Smooth muscle cell (in vitro differentiated cells): ENCODE measurements at regions not wholly inside any gene's neighbourhood (a gene's known extent, or its start where the extent isn't known, plus 50 kb on each side); places are given as distances from the start of the nearest gene placed in this dataset.

ENCODE experiments used
- DNase-seq: peaks from one replicate; lab custom pipeline; 2025; ENCODE audit not compliant: unreplicated experiment; lab: John Stamatoyannopoulos, UW
- H2AFZ ChIP-seq: fragments of 200-600 bp; sonication (generic); 2 replicates; pipeline ENCODE4 v1.6.0; 2016; ENCODE audit warnings: antibody characterized with exemption, low read depth, mild to moderate bottlenecking
- H3F3A ChIP-seq: fragments of 200-600 bp; sonication (generic); 2 replicates; pipeline ENCODE4 v1.6.0; 2017; ENCODE audit warnings: antibody characterized with exemption, low read depth
- H3K27ac ChIP-seq: fragments of 200-600 bp; sonication (generic); 2 replicates; pipeline ENCODE4 v1.5.1; 2016; ENCODE audit warnings: low read depth, mild to moderate bottlenecking
- H3K27me3 ChIP-seq: fragments of 200-600 bp; sonication (generic); 2 replicates; pipeline ENCODE4 v1.6.1; 2016; ENCODE audit warnings: low read depth, mild to moderate bottlenecking
- H3K36me3 ChIP-seq: fragments of 200-600 bp; sonication (generic); 2 replicates; pipeline ENCODE4 v1.5.1; 2016; ENCODE audit warnings: low read depth
- H3K4me1 ChIP-seq: fragments of 200-600 bp; sonication (generic); 2 replicates; pipeline ENCODE4 v1.5.1; 2016; ENCODE audit warnings: low read depth
- H3K4me2 ChIP-seq: fragments of 200-600 bp; sonication (generic); 2 replicates; pipeline ENCODE4 v1.6.0; 2016; ENCODE audit warnings: mild to moderate bottlenecking
- H3K4me3 ChIP-seq: fragments of 200-600 bp; sonication (generic); 2 replicates; pipeline ENCODE4 v1.5.1; 2016; ENCODE audit warnings: mild to moderate bottlenecking
- H3K79me2 ChIP-seq: fragments of 200-600 bp; sonication (generic); 2 replicates; pipeline ENCODE4 v1.6.0; 2016; ENCODE audit warnings: low read depth, mild to moderate bottlenecking
- H3K9ac ChIP-seq: fragments of 200-600 bp; sonication (generic); 2 replicates; pipeline ENCODE4 v1.6.0; 2016; ENCODE audit warnings: low read depth
- H3K9me3 ChIP-seq: fragments of 200-600 bp; sonication (generic); replicated peaks from 2 replicates; pipeline ENCODE4 v1.5.1; 2016; ENCODE audit warnings: low read depth
- H4K20me1 ChIP-seq: fragments of 200-600 bp; sonication (generic); 2 replicates; pipeline ENCODE4 v1.6.0; 2016; ENCODE audit warnings: low read depth
- WGBS: methylation state at CpG from one replicate; pipeline ENCODE4 v1.1.7; 2016; ENCODE audit warnings: low lambda C conversion rate; 5-methylcytosine and 5-hydroxymethylcytosine counted together
- TF ChIP-seq, protein P1 (sequence below): fragments of 200-600 bp; sonication (generic); IDR thresholded peaks from 2 replicates; pipeline ENCODE4 v1.5.1; 2017; ENCODE audit warnings: borderline replicate concordance, mild to moderate bottlenecking, antibody characterized with exemption; ENCODE audit not compliant: insufficient read depth, poor library complexity, severe bottlenecking

DNA sequence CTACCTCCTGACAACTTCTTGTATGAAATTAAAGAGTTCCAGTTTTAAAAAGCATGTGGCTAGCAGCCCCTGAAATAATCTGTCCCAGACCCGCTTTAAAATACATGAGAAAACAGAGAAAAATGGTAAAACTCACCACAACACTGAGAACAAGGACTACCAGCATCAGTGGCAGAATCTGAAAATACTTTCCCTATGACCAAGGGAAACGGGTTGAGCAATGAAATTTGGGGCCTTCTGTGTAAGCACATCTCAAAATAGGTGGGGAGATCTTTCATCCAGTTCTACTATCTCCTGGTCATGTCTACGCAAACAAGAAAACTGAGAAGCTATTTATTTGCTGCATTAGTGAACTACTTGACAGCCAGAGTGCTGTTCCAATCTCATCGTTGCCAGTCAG, 172.3 kb downstream of the LNPK start:
- Histone ChIP-seq H3K4me2 (no peak overlapping the region), H3K9me3 (no peaks in the 10 kb centered on the region), H3K4me3 (no peak overlapping the region), H3K9ac (no peak overlapping the region), H2AFZ (no peak overlapping the region), H4K20me1 (no peaks in the 10 kb centered on the region), H3K79me2 (no peaks in the 10 kb centered on the region), H3K27ac (no peak overlapping the region), H3K4me1 (no peaks in the 10 kb centered on the region), H3K27me3 (no peaks in the 10 kb centered on the region), H3F3A (no peaks in the 10 kb centered on the region), H3K36me3 (no peaks in the 10 kb centered on the region)
- no peak for DNase-seq
- 88% methylated on average over 4 of the region's 4 CpGs for WGBS
- TF ChIP-seq, protein P1, sequence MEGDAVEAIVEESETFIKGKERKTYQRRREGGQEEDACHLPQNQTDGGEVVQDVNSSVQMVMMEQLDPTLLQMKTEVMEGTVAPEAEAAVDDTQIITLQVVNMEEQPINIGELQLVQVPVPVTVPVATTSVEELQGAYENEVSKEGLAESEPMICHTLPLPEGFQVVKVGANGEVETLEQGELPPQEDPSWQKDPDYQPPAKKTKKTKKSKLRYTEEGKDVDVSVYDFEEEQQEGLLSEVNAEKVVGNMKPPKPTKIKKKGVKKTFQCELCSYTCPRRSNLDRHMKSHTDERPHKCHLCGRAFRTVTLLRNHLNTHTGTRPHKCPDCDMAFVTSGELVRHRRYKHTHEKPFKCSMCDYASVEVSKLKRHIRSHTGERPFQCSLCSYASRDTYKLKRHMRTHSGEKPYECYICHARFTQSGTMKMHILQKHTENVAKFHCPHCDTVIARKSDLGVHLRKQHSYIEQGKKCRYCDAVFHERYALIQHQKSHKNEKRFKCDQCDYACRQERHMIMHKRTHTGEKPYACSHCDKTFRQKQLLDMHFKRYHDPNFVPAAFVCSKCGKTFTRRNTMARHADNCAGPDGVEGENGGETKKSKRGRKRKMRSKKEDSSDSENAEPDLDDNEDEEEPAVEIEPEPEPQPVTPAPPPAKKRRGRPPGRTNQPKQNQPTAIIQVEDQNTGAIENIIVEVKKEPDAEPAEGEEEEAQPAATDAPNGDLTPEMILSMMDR, result no peak

DNA sequence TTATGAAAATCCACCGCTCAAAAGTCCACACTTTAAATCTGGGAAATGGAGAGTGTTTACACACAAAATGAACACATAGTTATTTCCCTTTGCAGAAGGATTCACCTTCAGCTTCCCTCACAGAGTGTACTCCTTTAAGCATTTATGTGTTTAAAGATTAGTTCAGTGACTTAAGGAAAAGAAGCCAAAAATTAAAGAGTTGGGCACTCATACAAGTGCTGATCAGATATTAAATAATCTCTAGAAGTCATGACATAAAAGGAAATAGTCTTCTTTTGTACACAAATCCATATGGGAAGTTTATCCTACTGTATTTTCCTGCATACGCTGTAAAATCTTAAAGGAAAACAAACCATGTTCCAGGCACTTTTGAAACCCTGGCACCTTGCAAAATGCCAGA, 174.2 kb downstream of the LNPK start:
- Histone ChIP-seq H4K20me1 (no peaks in the 10 kb centered on the region), H3K9ac (no peak overlapping the region), H3K4me3 (no peak overlapping the region), H3K27me3 (no peaks in the 10 kb centered on the region), H3K79me2 (no peaks in the 10 kb centered on the region), H3K9me3 (no peaks in the 10 kb centered on the region), H3F3A (no peaks in the 10 kb centered on the region), H3K36me3 (no peaks in the 10 kb centered on the region), H2AFZ (no peak overlapping the region), H3K4me1 (peaks cover 5% of the 10 kb centered on the region), H3K4me2 (no peak overlapping the region), H3K27ac (no peak overlapping the region)
- 69% methylated on average over 2 of the region's 2 CpGs for WGBS
- no peak for DNase-seq
- TF ChIP-seq, protein P1, result no peak

DNA sequence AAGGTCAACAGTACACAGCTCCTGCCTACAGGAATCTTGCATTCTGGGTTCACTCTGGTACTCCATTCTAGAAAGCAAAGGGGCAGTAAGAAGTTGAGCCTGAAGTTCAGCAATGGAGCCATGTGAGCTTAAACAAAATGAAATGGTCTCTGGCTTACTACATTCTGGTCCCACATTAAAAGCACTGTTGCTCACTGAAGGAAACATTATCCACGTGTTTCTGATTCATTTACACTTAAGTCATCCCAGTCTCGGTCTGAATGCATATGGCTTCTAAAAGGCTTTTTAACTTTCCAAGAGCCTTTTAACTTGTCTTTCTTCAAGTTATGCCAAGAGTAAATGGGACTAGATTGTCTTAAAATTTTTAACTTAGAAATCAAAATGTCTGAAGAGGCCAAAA, 177.8 kb downstream of the LNPK start:
- Histone ChIP-seq H3K9ac (no peak overlapping the region), H3K27ac (no peak overlapping the region), H3K9me3 (no peaks in the 10 kb centered on the region), H4K20me1 (no peaks in the 10 kb centered on the region), H3K36me3 (no peaks in the 10 kb centered on the region), H3K79me2 (no peaks in the 10 kb centered on the region), H3F3A (no peaks in the 10 kb centered on the region), H3K4me2 (no peak overlapping the region), H3K27me3 (peaks cover 32% of the 10 kb centered on the region), H2AFZ (no peak overlapping the region), H3K4me1 (peaks cover 7% of the 10 kb centered on the region), H3K4me3 (no peak overlapping the region)
- TF ChIP-seq, protein P1, result no peak
- WGBS, result 54% methylated on average over 2 of the region's 2 CpGs
- DNase-seq, result no peak

DNA sequence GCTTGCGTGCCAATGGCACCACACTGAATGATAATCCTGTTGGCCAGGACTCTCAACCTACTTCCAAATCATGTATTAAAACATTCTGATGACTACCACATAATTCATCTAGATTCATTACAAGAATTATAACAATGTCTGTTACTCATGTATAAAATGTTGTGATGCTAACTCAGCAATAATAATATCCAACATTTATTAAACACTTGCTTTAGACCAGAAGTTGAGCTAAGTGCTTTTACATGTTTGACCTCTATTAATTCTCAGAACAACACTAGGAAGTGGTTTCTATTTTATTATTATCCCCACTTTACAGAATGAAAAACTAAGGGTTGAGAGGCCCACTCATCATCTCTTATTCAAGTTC, 178.4 kb downstream of the LNPK start:
- no peaks in the 10 kb centered on the region for H3K9me3 ChIP-seq
- no peak overlapping the region for H2AFZ ChIP-seq
- no peak overlapping the region for H3K27ac ChIP-seq
- H3K4me1 ChIP-seq, result peaks cover 7% of the 10 kb centered on the region
- no peak overlapping the region for H3K4me3 ChIP-seq
- WGBS, result 100% methylated on average over 1 of the region's 1 CpG
- no peaks in the 10 kb centered on the region for H4K20me1 ChIP-seq
- no peaks in the 10 kb centered on the region for H3K79me2 ChIP-seq
- H3K4me2 ChIP-seq, result no peak overlapping the region
- H3K9ac ChIP-seq, result no peak overlapping the region
- peaks cover 38% of the 10 kb centered on the region for H3K27me3 ChIP-seq
- no peaks in the 10 kb centered on the region for H3F3A ChIP-seq
- TF ChIP-seq, protein P1, result no peak
- H3K36me3 ChIP-seq, result no peaks in the 10 kb centered on the region
- DNase-seq, result no peak
